Esophagus muscularis mucosa (tissue), 4 donors: ENCODE measurements at regions not wholly inside any gene's neighbourhood (a gene's known extent, or its start where the extent isn't known, plus 50 kb on each side); places are given as distances from the start of the nearest gene placed in this dataset.
"Not testable (repeated sequence)": the region's sequence is repeated elsewhere in the genome, so short reads cannot be mapped to it uniquely, and the experiment has no call there.

ENCODE experiments used
- DNase-seq: peaks from one replicate; pipeline ENCODE4 v3.0.0-alpha.2; 2017; ENCODE audit errors: extremely low spot score
- H3K27ac ChIP-seq, 4 donors: fragments of 200-600 bp; sonication (generic); replicated peaks in 1 of 4; 1 replicate in 3 of 4; 2 replicates in 1 of 4; pipeline ENCODE4 v1.5.1; 2016 to 2019; ENCODE audit warnings: mild to moderate bottlenecking in 1 of 4
- H3K27me3 ChIP-seq, 4 donors: fragments of 200-600 bp; sonication (generic); one replicate each; pipeline versions ENCODE4 v1.5.1 to v1.6.0; 2016 to 2019
- H3K36me3 ChIP-seq, 4 donors: fragments of 200-600 bp; sonication (generic); one replicate each; pipeline ENCODE4 v1.5.1; 2016 to 2019
- H3K4me1 ChIP-seq, 4 donors: fragments of 200-600 bp; sonication (generic); one replicate each; pipeline ENCODE4 v1.5.1; 2016 to 2019
- H3K4me3 ChIP-seq, 4 donors: fragments of 200-600 bp; sonication (generic); 1 replicate in 2 of 4; 2 replicates in 2 of 4; pipeline ENCODE4 v1.5.1; 2016 to 2019; ENCODE audit warnings: mild to moderate bottlenecking in 4 of 4, moderate library complexity in 1 of 4
- H3K9me3 ChIP-seq, 4 donors: fragments of 200-600 bp; sonication (generic); 1 replicate in 3 of 4; 2 replicates in 1 of 4; pipeline ENCODE4 v1.5.1; 2016 to 2019
- CTCF ChIP-seq, 3 experiments: fragments of 200-600 bp in 2 of 3; fragments of 450-650 bp in 1 of 3; sonication (generic) in 2 of 3; IDR thresholded peaks; one replicate each; pipeline ENCODE4 v1.5.1; 2017 to 2019; ENCODE audit warnings: antibody characterized with exemption in 3 of 3, mild to moderate bottlenecking in 2 of 3, moderate library complexity in 1 of 3
- EP300 ChIP-seq: sonication (generic); formaldehyde crosslinking; IDR thresholded peaks from one replicate; pipeline ENCODE4 v1.6.1; 2017; ENCODE audit warnings: antibody characterized with exemption
- POLR2A ChIP-seq: fragments of 450-650 bp; IDR thresholded peaks from one replicate; pipeline ENCODE4 v1.6.1; 2017; ENCODE audit warnings: antibody characterized with exemption, moderate library complexity, mild to moderate bottlenecking, low read depth
- POLR2AphosphoS5 ChIP-seq, 2 donors: sonication (generic); formaldehyde crosslinking; IDR thresholded peaks; one replicate each; pipeline ENCODE4 v1.6.1; 2017; ENCODE audit warnings: antibody characterized with exemption in 2 of 2
- WGBS: methylation state at CpG from one replicate; pipeline ENCODE4 v1.1.5; 2018; 5-methylcytosine and 5-hydroxymethylcytosine counted together
- intact Hi-C: fragments of 100-400 bp; cut with DNase I; formaldehyde crosslinking; loops from one replicate; pipeline ENCODE4 v1.15.1; 2023

- Histone ChIP-seq H3K4me1 (no peaks in the 10 kb centered on the region), H3K9me3 (no peaks in the 10 kb centered on the region), H3K27ac (no peak overlapping the region), H3K4me3 (no peak overlapping the region), H3K36me3 (no peaks in the 10 kb centered on the region), H3K27me3 (no peaks in the 10 kb centered on the region)
- 83% methylated on average over 2 of the region's 2 CpGs for WGBS
- intact Hi-C loops = no loop called here
- no peak for DNase-seq
- TF ChIP-seq POLR2A = no peak
- no peak for TF ChIP-seq CTCF (IDR thresholded peaks at IDR 0.05)
- TF ChIP-seq EP300 = no peak
- TF ChIP-seq POLR2AphosphoS5 (IDR thresholded peaks at IDR 0.05) = no peak
Observed at GRCh38 chr6:85089255-85089654, 324.9 kb upstream of the TBX18 start.

GRCh38 chr6:85085875-85086274 lies 321.5 kb upstream of the TBX18 start:
- no peaks in the 10 kb centered on the region for H3K36me3 ChIP-seq
- TF ChIP-seq POLR2A (no peak), CTCF (IDR thresholded peaks at IDR 0.05) (no peak), EP300 (no peak), POLR2AphosphoS5 (IDR thresholded peaks at IDR 0.05) (no peak)
- DNase-seq = no peak
- H3K27ac ChIP-seq = no peak overlapping the region
- no peaks in the 10 kb centered on the region for H3K9me3 ChIP-seq
- no peaks in the 10 kb centered on the region for H3K4me1 ChIP-seq
- H3K27me3 ChIP-seq = no peaks in the 10 kb centered on the region
- H3K4me3 ChIP-seq = no peak overlapping the region
- WGBS = 92% methylated on average over 2 of the region's 2 CpGs
- intact Hi-C loops = no loop called here

GRCh38 chr6:85081102-85081501 lies 316.7 kb upstream of the TBX18 start:
- H3K4me1 ChIP-seq = no peaks in the 10 kb centered on the region
- DNase-seq = no peak
- no peak overlapping the region for H3K27ac ChIP-seq
- no peaks in the 10 kb centered on the region for H3K36me3 ChIP-seq
- intact Hi-C loops = no loop called here
- H3K27me3 ChIP-seq = no peaks in the 10 kb centered on the region
- no peaks in the 10 kb centered on the region for H3K9me3 ChIP-seq
- H3K4me3 ChIP-seq = no peak overlapping the region
- WGBS = 83% methylated on average over 1 of the region's 1 CpG
- no peak for TF ChIP-seq CTCF (IDR thresholded peaks at IDR 0.05)
- TF ChIP-seq POLR2A = no peak
- no peak for TF ChIP-seq EP300
- TF ChIP-seq POLR2AphosphoS5 (IDR thresholded peaks at IDR 0.05) = no peak

DNA sequence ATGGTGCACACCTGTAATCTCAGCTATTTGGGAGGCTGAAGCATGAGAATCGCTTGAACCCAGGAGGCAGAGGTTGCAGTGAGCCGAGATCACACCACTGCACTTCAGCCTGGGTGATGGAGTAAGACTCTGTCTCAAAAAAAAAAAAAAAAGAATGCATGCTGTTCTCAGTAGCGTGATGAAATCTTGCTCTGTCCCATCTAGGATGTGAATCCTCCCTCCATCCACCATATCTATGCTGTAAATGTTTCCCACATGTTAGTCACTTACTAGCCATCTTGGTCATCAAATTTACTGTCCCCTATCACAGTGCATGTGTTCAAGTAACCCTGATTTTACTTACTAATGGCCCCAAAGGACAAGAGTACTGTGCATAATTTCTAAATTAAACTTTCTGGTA lies 315.4 kb upstream of the TBX18 start:
- no peaks in the 10 kb centered on the region for H3K36me3 ChIP-seq
- no peak overlapping the region for H3K4me3 ChIP-seq
- H3K4me1 ChIP-seq = no peaks in the 10 kb centered on the region
- no peak for TF ChIP-seq POLR2AphosphoS5 (IDR thresholded peaks at IDR 0.05)
- no peak for TF ChIP-seq POLR2A
- WGBS = 84% methylated on average over 3 of the region's 3 CpGs
- DNase-seq = no peak
- H3K27ac ChIP-seq = no peak overlapping the region
- no peaks in the 10 kb centered on the region for H3K9me3 ChIP-seq
- H3K27me3 ChIP-seq = no peaks in the 10 kb centered on the region
- intact Hi-C loops = no loop called here

- no peak overlapping the region for H3K4me3 ChIP-seq
- no peaks in the 10 kb centered on the region for H3K27me3 ChIP-seq
- no peak overlapping the region for H3K27ac ChIP-seq
- DNase-seq = no peak
- no peaks in the 10 kb centered on the region for H3K9me3 ChIP-seq
- intact Hi-C loops = no loop called here
- H3K36me3 ChIP-seq = no peaks in the 10 kb centered on the region
- 42% methylated on average over 3 of the region's 3 CpGs for WGBS
- TF ChIP-seq EP300 = no peak
- no peak for TF ChIP-seq POLR2AphosphoS5 (IDR thresholded peaks at IDR 0.05)
- no peaks in the 10 kb centered on the region for H3K4me1 ChIP-seq
Observed at GRCh38 chr6:85078058-85078457, 313.7 kb upstream of the TBX18 start.

- Histone ChIP-seq H3K4me1 (no peaks in the 10 kb centered on the region), H3K4me3 (no peak overlapping the region), H3K9me3 (no peaks in the 10 kb centered on the region), H3K36me3 (no peaks in the 10 kb centered on the region), H3K27me3 (no peaks in the 10 kb centered on the region), H3K27ac (no peak overlapping the region)
- 33% methylated on average over 1 of the region's 1 CpG for WGBS
- TF ChIP-seq EP300 (no peak), CTCF (IDR thresholded peaks at IDR 0.05) (no peak), POLR2A (no peak), POLR2AphosphoS5 (IDR thresholded peaks at IDR 0.05) (no peak)
- DNase-seq = peak; percentile 55
- intact Hi-C loops = no loop called here
Observed at GRCh38 chr6:85077098-85077497, 312.7 kb upstream of the TBX18 start.

DNA sequence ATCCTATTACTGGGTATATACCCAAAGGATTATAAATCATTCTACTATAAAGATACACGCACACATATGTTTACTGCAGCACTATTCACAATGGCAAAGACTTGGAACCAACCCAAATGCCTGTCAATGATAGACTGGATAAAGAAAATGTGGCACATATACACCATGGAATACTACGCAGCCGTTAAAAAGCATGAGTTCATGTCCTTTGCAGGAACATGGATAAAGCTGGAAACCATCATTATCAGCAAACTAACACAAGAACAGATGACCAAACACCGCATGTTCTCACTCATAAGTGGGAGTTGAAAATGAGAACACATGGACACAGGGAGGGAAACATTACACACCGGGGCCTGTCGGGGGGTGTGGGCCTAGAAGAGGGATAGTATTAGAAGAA lies 307.4 kb upstream of the TBX18 start:
- H3K4me3 ChIP-seq, H3K4me1 ChIP-seq, intact Hi-C loops, H3K27me3 ChIP-seq, DNase-seq, H3K36me3 ChIP-seq, H3K27ac ChIP-seq, H3K9me3 ChIP-seq: not testable (repeated sequence)
- 85% methylated on average over 6 of the region's 6 CpGs for WGBS
